Effector memory CD4-positive, alpha-beta T cell (primary cell): ENCODE measurements at regions not wholly inside any gene's neighbourhood (a gene's known extent, or its start where the extent isn't known, plus 50 kb on each side); places are given as distances from the start of the nearest gene placed in this dataset.

Source experiments
- DNase-seq, 3 donors: peaks; one replicate each; pipeline ENCODE4 v3.0.0-alpha.2; 2020
- H3K27ac ChIP-seq: 2 replicates; pipeline ENCODE4 v1.7.0; 2013; ENCODE audit warnings: mild to moderate bottlenecking, low read length, moderate library complexity; ENCODE audit not compliant: insufficient read depth, poor library complexity, severe bottlenecking
- H3K27me3 ChIP-seq: replicated peaks from 2 replicates; pipeline ENCODE4 v1.7.0; 2013; ENCODE audit warnings: mild to moderate bottlenecking, low read length; ENCODE audit not compliant: insufficient read depth, control insufficient read depth, poor library complexity, severe bottlenecking
- H3K36me3 ChIP-seq: 2 replicates; pipeline ENCODE4 v1.7.0; 2013; ENCODE audit warnings: mild to moderate bottlenecking, low read length, moderate library complexity; ENCODE audit not compliant: control insufficient read depth, insufficient read depth
- H3K4me1 ChIP-seq: 2 replicates; pipeline ENCODE4 v1.7.0; 2013; ENCODE audit warnings: low read length, mild to moderate bottlenecking; ENCODE audit not compliant: control insufficient read depth, insufficient read depth, poor library complexity, severe bottlenecking
- H3K4me3 ChIP-seq: 2 replicates; pipeline ENCODE4 v1.7.0; 2013; ENCODE audit warnings: low read length, low read depth, mild to moderate bottlenecking; ENCODE audit not compliant: insufficient read depth, poor library complexity, severe bottlenecking
- H3K9me3 ChIP-seq: 2 replicates; pipeline ENCODE4 v1.7.0; 2013; ENCODE audit warnings: mild to moderate bottlenecking, low read length, moderate library complexity; ENCODE audit not compliant: control insufficient read depth

GRCh38 chr10:69697006-69697405 is 67.0 kb downstream of the FAM241B start:
- no peaks in the 10 kb centered on the region for H3K36me3 ChIP-seq
- no peak for DNase-seq
- no peaks in the 10 kb centered on the region for H3K27me3 ChIP-seq
- H3K4me3 ChIP-seq: no peak overlapping the region
- no peaks in the 10 kb centered on the region for H3K4me1 ChIP-seq
- no peaks in the 10 kb centered on the region for H3K9me3 ChIP-seq
- H3K27ac ChIP-seq: no peak overlapping the region

- H3K27me3 ChIP-seq: no peaks in the 10 kb centered on the region
- DNase-seq: no peak
- H3K9me3 ChIP-seq: peaks cover 5% of the 10 kb centered on the region
- H3K4me3 ChIP-seq: no peak overlapping the region
- H3K36me3 ChIP-seq: no peaks in the 10 kb centered on the region
- no peak overlapping the region for H3K27ac ChIP-seq
- H3K4me1 ChIP-seq: no peaks in the 10 kb centered on the region
Observed at GRCh38 chr10:69703256-69703655, 73.2 kb downstream of the FAM241B start.

GRCh38 chr10:69703766-69704630 is 74.0 kb downstream of the FAM241B start:
- no peak overlapping the region for H3K4me3 ChIP-seq
- no peaks in the 10 kb centered on the region for H3K4me1 ChIP-seq
- H3K27me3 ChIP-seq: no peaks in the 10 kb centered on the region
- DNase-seq: no peak
- no peaks in the 10 kb centered on the region for H3K36me3 ChIP-seq
- H3K9me3 ChIP-seq: peaks cover 5% of the 10 kb centered on the region
- no peak overlapping the region for H3K27ac ChIP-seq

- H3K4me1 ChIP-seq: no peaks in the 10 kb centered on the region
- peaks cover 4% of the 10 kb centered on the region for H3K9me3 ChIP-seq
- H3K36me3 ChIP-seq: no peaks in the 10 kb centered on the region
- no peak overlapping the region for H3K27ac ChIP-seq
- no peak for DNase-seq
- no peak overlapping the region for H3K4me3 ChIP-seq
- peaks cover 6% of the 10 kb centered on the region for H3K27me3 ChIP-seq
Observed at GRCh38 chr10:69709366-69709941, 79.4 kb downstream of the FAM241B start.

DNA sequence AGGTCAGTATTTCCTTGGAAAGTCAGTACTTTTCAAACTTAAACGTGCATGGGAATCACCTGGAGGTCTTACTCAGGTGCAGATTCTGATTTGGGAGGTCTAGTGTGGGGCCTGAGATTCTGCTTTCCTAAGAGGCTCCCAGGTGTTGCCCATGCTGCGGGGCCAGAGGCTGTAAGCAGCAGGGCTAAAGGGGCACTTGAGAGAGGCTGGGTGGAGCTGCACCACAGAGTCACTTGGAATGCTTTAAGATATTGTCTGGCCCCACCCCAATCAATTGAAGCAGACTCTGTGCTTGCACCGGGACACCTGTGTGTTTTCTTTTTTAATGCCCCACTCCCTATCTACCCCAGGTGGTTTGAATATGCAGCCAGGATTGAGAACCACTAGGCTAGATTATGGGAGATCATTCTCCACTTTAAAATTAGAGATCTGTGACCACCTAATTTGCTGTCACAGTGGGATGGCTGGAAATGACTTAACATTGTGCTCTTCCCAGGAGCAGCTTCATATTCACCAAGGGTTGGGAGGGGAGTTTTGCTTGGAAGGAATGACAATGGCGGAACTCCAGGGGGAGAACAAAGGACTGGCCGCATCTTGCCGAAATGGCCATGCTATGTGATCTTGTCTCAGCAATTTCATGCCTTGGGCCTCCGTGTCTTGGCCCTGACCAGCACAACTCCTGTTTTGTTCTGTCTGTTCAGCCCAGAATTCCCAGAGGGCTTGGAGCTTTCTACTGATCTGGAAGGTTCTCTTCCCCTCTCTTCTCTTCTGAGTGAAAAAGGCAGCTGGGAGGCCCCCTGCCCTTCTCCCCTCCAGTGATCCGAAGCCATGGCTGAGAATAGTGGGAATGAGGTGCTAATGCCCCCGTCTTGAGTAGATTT is 80.2 kb downstream of the FAM241B start:
- Histone ChIP-seq H3K27me3 (peaks cover 6% of the 10 kb centered on the region), H3K36me3 (no peaks in the 10 kb centered on the region)

GRCh38 chr10:69712342-69712741 is 82.3 kb downstream of the FAM241B start:
- H3K4me3 ChIP-seq: no peak overlapping the region
- no peaks in the 10 kb centered on the region for H3K4me1 ChIP-seq
- peaks cover 6% of the 10 kb centered on the region for H3K27me3 ChIP-seq
- H3K9me3 ChIP-seq: no peaks in the 10 kb centered on the region
- no peaks in the 10 kb centered on the region for H3K36me3 ChIP-seq
- DNase-seq: no peak
- no peak overlapping the region for H3K27ac ChIP-seq

More for the DNA sequence above, 80.2 kb downstream of the FAM241B start:
- DNase-seq: no peak
- H3K9me3 ChIP-seq: no peaks in the 10 kb centered on the region
- H3K4me1 ChIP-seq: no peaks in the 10 kb centered on the region
- no peak overlapping the region for H3K4me3 ChIP-seq
- no peak overlapping the region for H3K27ac ChIP-seq

DNA sequence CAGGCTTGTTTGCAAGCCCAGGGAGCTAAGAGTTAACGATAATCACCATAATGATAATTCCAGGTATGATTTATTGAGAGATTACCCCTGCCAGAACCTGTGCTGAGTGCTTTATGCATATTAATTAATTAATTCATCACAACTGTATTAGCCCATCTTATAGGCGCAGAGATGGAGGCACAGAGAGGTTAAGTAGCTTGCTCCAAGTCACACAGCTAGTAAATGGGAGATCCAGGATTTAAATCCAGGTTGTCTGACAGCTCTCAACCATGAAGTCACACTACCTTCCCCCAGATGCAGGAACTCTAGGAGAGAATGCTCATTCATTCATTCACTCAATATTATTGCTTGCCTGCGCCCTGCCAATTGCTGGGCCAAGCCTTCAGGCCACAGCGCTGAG is 84.5 kb downstream of the FAM241B start:
- no peaks in the 10 kb centered on the region for H3K36me3 ChIP-seq
- H3K4me1 ChIP-seq: no peaks in the 10 kb centered on the region
- no peak for DNase-seq
- no peaks in the 10 kb centered on the region for H3K9me3 ChIP-seq
- H3K27me3 ChIP-seq: peaks cover 6% of the 10 kb centered on the region
- H3K4me3 ChIP-seq: no peak overlapping the region
- H3K27ac ChIP-seq: no peak overlapping the region

- Histone ChIP-seq H3K36me3 (no peaks in the 10 kb centered on the region), H3K4me1 (no peaks in the 10 kb centered on the region), H3K27ac (no peak overlapping the region), H3K4me3 (no peak overlapping the region), H3K27me3 (peaks cover 6% of the 10 kb centered on the region), H3K9me3 (no peaks in the 10 kb centered on the region)
- no peak for DNase-seq
Observed at GRCh38 chr10:69715156-69715898, 85.3 kb downstream of the FAM241B start.

- no peak for DNase-seq
- no peak overlapping the region for H3K27ac ChIP-seq
- no peaks in the 10 kb centered on the region for H3K36me3 ChIP-seq
- no peak overlapping the region for H3K4me3 ChIP-seq
- no peaks in the 10 kb centered on the region for H3K27me3 ChIP-seq
- H3K4me1 ChIP-seq: no peaks in the 10 kb centered on the region
- no peaks in the 10 kb centered on the region for H3K9me3 ChIP-seq
Observed at GRCh38 chr10:69715899-69716606, 85.7 kb upstream of the COL13A1 start.
